ENCODE measurements at regions not wholly inside any gene's neighbourhood (a gene's known extent, or its start where the extent isn't known, plus 50 kb on each side); places are given as distances from the start of the nearest gene placed in this dataset.
A peak's percentile ranks its signal among the peaks of the same experiment; 100 is the strongest.

- no peak for DNase-seq
- ATAC-seq: no peak
- no peaks in the 10 kb centered on the region for H3K27me3 Mint-ChIP-seq
- H3K27ac Mint-ChIP-seq: no peak overlapping the region
- H3K36me3 Mint-ChIP-seq (ENCODE audit: low read depth): no peaks in the 10 kb centered on the region
- no peaks in the 10 kb centered on the region for H3K9me3 ChIP-seq (ENCODE audit: control insufficient read depth, low read length, poor library complexity, severe bottlenecking)
- peaks cover 23% of the 10 kb centered on the region for H3K4me1 Mint-ChIP-seq
- H3K4me3 Mint-ChIP-seq: no peak overlapping the region
Observed at GRCh38 chr14:71604231-71604630, 328.0 kb upstream of the RGS6 start.

GRCh38 chr14:71606064-71606463 lies 326.2 kb upstream of the RGS6 start:
- Mint-ChIP-seq H3K36me3 (ENCODE audit: low read depth) (no peaks in the 10 kb centered on the region), H3K4me3 (no peak overlapping the region), H3K27me3 (no peaks in the 10 kb centered on the region), H3K4me1 (peaks cover 23% of the 10 kb centered on the region), H3K27ac (peak overlapping the region; percentile 8)
- no peaks in the 10 kb centered on the region for H3K9me3 ChIP-seq (ENCODE audit: control insufficient read depth, low read length, poor library complexity, severe bottlenecking)
- no peak for DNase-seq
- no peak for ATAC-seq

- H3K36me3 Mint-ChIP-seq (ENCODE audit: low read depth): no peaks in the 10 kb centered on the region
Observed at GRCh38 chr14:71606575-71606974, 325.7 kb upstream of the RGS6 start.

GRCh38 chr14:71607056-71607455 lies 325.2 kb upstream of the RGS6 start:
- Mint-ChIP-seq H3K27me3 (no peaks in the 10 kb centered on the region), H3K4me1 (peaks cover 25% of the 10 kb centered on the region), H3K36me3 (ENCODE audit: low read depth) (no peaks in the 10 kb centered on the region), H3K4me3 (no peak overlapping the region), H3K27ac (peak overlapping the region; percentile 45)
- ATAC-seq: no peak
- DNase-seq: no peak
- H3K9me3 ChIP-seq (ENCODE audit: control insufficient read depth, low read length, poor library complexity, severe bottlenecking): no peaks in the 10 kb centered on the region

More at GRCh38 chr14:71606575-71606974, 325.7 kb upstream of the RGS6 start:
- Mint-ChIP-seq H3K4me1 (peaks cover 25% of the 10 kb centered on the region), H3K27ac (peak overlapping the region; percentile 45), H3K4me3 (no peak overlapping the region), H3K27me3 (no peaks in the 10 kb centered on the region)
- DNase-seq: no peak
- no peaks in the 10 kb centered on the region for H3K9me3 ChIP-seq (ENCODE audit: control insufficient read depth, low read length, poor library complexity, severe bottlenecking)
- ATAC-seq: no peak

GRCh38 chr14:71610149-71610548 lies 322.1 kb upstream of the RGS6 start:
- DNase-seq (no peak), ATAC-seq (no peak)
- Mint-ChIP-seq H3K4me1 (peaks cover 29% of the 10 kb centered on the region), H3K36me3 (ENCODE audit: low read depth) (no peaks in the 10 kb centered on the region), H3K27ac (no peak overlapping the region), H3K4me3 (no peak overlapping the region), H3K27me3 (no peaks in the 10 kb centered on the region)
- H3K9me3 ChIP-seq (ENCODE audit: control insufficient read depth, low read length, poor library complexity, severe bottlenecking): no peaks in the 10 kb centered on the region

GRCh38 chr14:71610797-71611196 lies 321.4 kb upstream of the RGS6 start:
- ATAC-seq (no peak), DNase-seq (no peak)
- no peak overlapping the region for H3K4me3 Mint-ChIP-seq
- H3K36me3 Mint-ChIP-seq (ENCODE audit: low read depth): no peaks in the 10 kb centered on the region
- no peaks in the 10 kb centered on the region for H3K27me3 Mint-ChIP-seq
- no peaks in the 10 kb centered on the region for H3K9me3 ChIP-seq (ENCODE audit: control insufficient read depth, low read length, poor library complexity, severe bottlenecking)
- no peak overlapping the region for H3K27ac Mint-ChIP-seq
- H3K4me1 Mint-ChIP-seq: peaks cover 28% of the 10 kb centered on the region

- no peak overlapping the region for H3K27ac Mint-ChIP-seq
- DNase-seq (no peak), ATAC-seq (no peak)
- H3K9me3 ChIP-seq (ENCODE audit: control insufficient read depth, low read length, poor library complexity, severe bottlenecking): no peaks in the 10 kb centered on the region
- no peaks in the 10 kb centered on the region for H3K36me3 Mint-ChIP-seq (ENCODE audit: low read depth)
- H3K4me1 Mint-ChIP-seq: peaks cover 18% of the 10 kb centered on the region
- H3K4me3 Mint-ChIP-seq: no peak overlapping the region
- no peaks in the 10 kb centered on the region for H3K27me3 Mint-ChIP-seq
Observed at GRCh38 chr14:71613168-71613567, 319.1 kb upstream of the RGS6 start.

GRCh38 chr14:71616013-71616412 lies 316.2 kb upstream of the RGS6 start:
- Mint-ChIP-seq H3K27ac (no peak overlapping the region), H3K4me3 (no peak overlapping the region), H3K4me1 (peaks cover 18% of the 10 kb centered on the region), H3K27me3 (no peaks in the 10 kb centered on the region), H3K36me3 (ENCODE audit: low read depth) (peaks cover 8% of the 10 kb centered on the region)
- H3K9me3 ChIP-seq (ENCODE audit: control insufficient read depth, low read length, poor library complexity, severe bottlenecking): no peaks in the 10 kb centered on the region
- ATAC-seq (no peak), DNase-seq (no peak)

GRCh38 chr14:71618047-71618446 lies 314.2 kb upstream of the RGS6 start:
- no peaks in the 10 kb centered on the region for H3K27me3 Mint-ChIP-seq
- H3K9me3 ChIP-seq (ENCODE audit: control insufficient read depth, low read length, poor library complexity, severe bottlenecking): no peaks in the 10 kb centered on the region
- H3K4me3 Mint-ChIP-seq: no peak overlapping the region
- DNase-seq (no peak), ATAC-seq (no peak)
- H3K27ac Mint-ChIP-seq: no peak overlapping the region
- H3K36me3 Mint-ChIP-seq (ENCODE audit: low read depth): peaks cover 17% of the 10 kb centered on the region
- peaks cover 20% of the 10 kb centered on the region for H3K4me1 Mint-ChIP-seq

- peaks cover 16% of the 10 kb centered on the region for H3K4me1 Mint-ChIP-seq
- H3K36me3 Mint-ChIP-seq (ENCODE audit: low read depth): peaks cover 17% of the 10 kb centered on the region
- DNase-seq: no peak
- H3K27me3 Mint-ChIP-seq: no peaks in the 10 kb centered on the region
- H3K4me3 Mint-ChIP-seq: no peak overlapping the region
- H3K9me3 ChIP-seq (ENCODE audit: control insufficient read depth, low read length, poor library complexity, severe bottlenecking): no peaks in the 10 kb centered on the region
- no peak for ATAC-seq
- no peak overlapping the region for H3K27ac Mint-ChIP-seq
Observed at GRCh38 chr14:71618716-71619115, 313.5 kb upstream of the RGS6 start.

GRCh38 chr14:71619472-71619871 lies 312.8 kb upstream of the RGS6 start:
- Mint-ChIP-seq H3K27me3 (no peaks in the 10 kb centered on the region), H3K36me3 (ENCODE audit: low read depth) (peaks cover 19% of the 10 kb centered on the region), H3K27ac (no peak overlapping the region), H3K4me1 (peaks cover 16% of the 10 kb centered on the region), H3K4me3 (no peak overlapping the region)
- ATAC-seq (no peak), DNase-seq (no peak)
- no peaks in the 10 kb centered on the region for H3K9me3 ChIP-seq (ENCODE audit: control insufficient read depth, low read length, poor library complexity, severe bottlenecking)

GRCh38 chr14:71620401-71620800 lies 311.8 kb upstream of the RGS6 start:
- DNase-seq: no peak
- peaks cover 13% of the 10 kb centered on the region for H3K4me1 Mint-ChIP-seq
- no peak overlapping the region for H3K27ac Mint-ChIP-seq
- no peak overlapping the region for H3K4me3 Mint-ChIP-seq
- no peaks in the 10 kb centered on the region for H3K9me3 ChIP-seq (ENCODE audit: control insufficient read depth, low read length, poor library complexity, severe bottlenecking)
- H3K27me3 Mint-ChIP-seq: no peaks in the 10 kb centered on the region
- H3K36me3 Mint-ChIP-seq (ENCODE audit: low read depth): peaks cover 22% of the 10 kb centered on the region
- ATAC-seq: no peak

GRCh38 chr14:71621276-71621675 lies 311.0 kb upstream of the RGS6 start:
- H3K27ac Mint-ChIP-seq: no peak overlapping the region
- ATAC-seq: no peak
- H3K4me1 Mint-ChIP-seq: peaks cover 11% of the 10 kb centered on the region
- H3K27me3 Mint-ChIP-seq: no peaks in the 10 kb centered on the region
- peaks cover 22% of the 10 kb centered on the region for H3K36me3 Mint-ChIP-seq (ENCODE audit: low read depth)
- no peak for DNase-seq
- no peak overlapping the region for H3K4me3 Mint-ChIP-seq
- H3K9me3 ChIP-seq (ENCODE audit: control insufficient read depth, low read length, poor library complexity, severe bottlenecking): no peaks in the 10 kb centered on the region

- H3K36me3 Mint-ChIP-seq (ENCODE audit: low read depth): peaks cover 22% of the 10 kb centered on the region
- DNase-seq (no peak), ATAC-seq (no peak)
- H3K4me1 Mint-ChIP-seq: peaks cover 6% of the 10 kb centered on the region
- H3K27me3 Mint-ChIP-seq: no peaks in the 10 kb centered on the region
- H3K4me3 Mint-ChIP-seq: no peak overlapping the region
- H3K27ac Mint-ChIP-seq: peak overlapping the region; percentile 48
- no peaks in the 10 kb centered on the region for H3K9me3 ChIP-seq (ENCODE audit: control insufficient read depth, low read length, poor library complexity, severe bottlenecking)
Observed at GRCh38 chr14:71621980-71622605, 310.1 kb upstream of the RGS6 start.
